ENCODE measurements at regions not wholly inside any gene's neighbourhood (a gene's known extent, or its start where the extent isn't known, plus 50 kb on each side); places are given as distances from the start of the nearest gene placed in this dataset.
"Not testable (repeated sequence)": the region's sequence is repeated elsewhere in the genome, so short reads cannot be mapped to it uniquely, and the experiment has no call there.

- not testable (repeated sequence) for DNase-seq
These were observed 1226.7 kb downstream of the ROBO2 start for GRCh38 chr3:78266550-78266949.

GRCh38 chr3:78267235-78267634, 1227.3 kb downstream of the ROBO2 start:
- no peak for DNase-seq

DNA sequence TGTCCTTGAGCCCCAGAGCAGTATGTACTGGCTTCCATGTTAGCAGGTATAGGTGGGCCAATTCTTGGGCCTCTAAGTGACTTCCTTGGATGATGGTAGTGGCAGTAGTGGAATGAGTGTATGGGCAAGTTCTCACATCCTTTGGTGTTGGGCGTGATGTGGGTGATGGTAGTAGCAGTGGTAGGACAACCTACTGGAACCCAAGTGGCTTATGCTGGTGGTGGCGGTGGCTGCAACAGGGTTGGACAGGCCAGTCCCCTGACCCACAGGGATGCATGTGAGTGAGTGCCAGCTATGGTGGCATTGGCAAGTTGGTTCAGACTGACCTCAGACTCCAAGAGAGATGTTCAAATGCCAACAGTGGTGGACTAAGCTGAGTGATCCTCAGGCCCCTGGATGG, 1228.2 kb downstream of the ROBO2 start:
- DNase-seq = no peak

- no peak for DNase-seq
These were observed 1229.1 kb downstream of the ROBO2 start for GRCh38 chr3:78268716-78269668.

DNA sequence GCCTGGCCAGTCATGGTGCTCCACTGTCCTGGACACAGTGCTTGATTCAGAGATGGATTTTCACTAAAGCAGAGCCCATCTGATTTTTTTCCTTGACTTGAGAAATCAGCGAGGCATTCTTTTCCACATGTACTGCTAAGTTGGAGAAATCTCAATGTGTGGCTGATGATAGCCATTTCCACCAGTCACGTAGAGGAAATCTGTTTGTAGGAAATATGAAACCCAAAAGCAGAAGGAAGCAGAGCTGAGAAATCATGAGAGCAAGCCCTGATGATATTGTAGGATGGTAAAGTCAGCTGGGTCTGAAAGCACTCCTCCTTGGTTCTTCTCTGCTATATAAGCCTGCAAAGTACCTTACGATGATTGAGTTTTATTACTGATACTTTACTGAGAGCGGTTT, 1233.4 kb downstream of the ROBO2 start:
- no peak for DNase-seq

GRCh38 chr3:78274475-78275065, 1234.7 kb downstream of the ROBO2 start:
- no peak for DNase-seq

DNA sequence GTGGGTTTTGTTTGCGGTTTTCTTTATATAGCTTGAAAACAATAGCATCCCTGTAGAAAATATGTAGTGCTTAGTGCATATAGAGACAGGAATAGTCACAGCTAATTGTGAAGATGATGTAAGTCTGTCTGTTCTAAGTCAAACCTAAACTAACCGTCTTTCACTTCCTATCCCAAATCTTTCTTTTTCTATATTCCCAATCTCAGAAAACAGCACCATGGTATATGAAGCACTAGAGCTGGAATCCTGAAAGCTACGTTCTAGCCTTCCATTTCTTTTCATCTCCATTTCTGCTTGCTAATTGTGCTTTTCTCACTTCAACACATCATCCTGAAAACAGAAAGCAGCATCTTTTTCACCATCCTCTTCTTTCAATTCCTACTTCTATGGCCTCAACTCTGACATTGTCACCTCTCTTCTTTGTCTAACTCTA, 1235.5 kb downstream of the ROBO2 start:
- no peak for DNase-seq

DNA sequence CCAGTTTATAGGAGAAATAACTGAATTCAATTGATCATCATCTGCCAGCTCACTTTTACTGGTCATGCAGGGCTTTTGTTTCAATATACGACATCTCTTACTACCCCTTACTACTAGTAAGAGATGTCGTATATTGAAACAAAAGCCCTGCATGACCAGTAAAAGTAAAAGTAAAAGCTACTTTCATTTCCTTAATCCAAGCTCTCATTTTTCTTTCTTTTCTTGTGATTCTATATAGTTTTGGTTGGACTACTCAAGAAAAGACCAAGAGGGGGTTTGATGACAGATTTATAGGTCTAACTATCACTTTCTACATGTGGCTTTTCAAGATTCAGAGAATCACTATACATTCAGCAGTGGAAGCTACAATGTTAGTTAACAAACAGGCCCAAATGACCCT, 1237.3 kb downstream of the ROBO2 start:
- DNase-seq = no peak

DNA sequence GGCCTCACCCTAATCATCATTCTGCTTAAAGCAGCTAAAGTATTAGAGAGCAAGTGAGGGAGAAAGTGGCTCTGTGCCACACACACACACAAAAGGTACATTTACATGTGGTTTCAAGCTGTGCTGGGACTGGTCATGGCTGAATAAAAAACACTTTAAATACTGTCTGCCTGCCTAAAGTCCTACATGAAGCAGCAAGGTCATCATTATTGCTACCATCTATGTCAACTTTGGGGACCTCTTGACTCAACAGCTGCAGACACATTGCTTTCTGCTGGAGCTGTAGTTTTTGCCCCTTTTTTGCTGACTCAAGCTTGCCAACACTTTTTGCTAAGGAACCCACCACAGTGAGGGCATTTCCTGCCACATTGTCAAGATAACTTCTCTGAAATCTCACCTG, 1237.9 kb downstream of the ROBO2 start:
- DNase-seq = no peak

DNA sequence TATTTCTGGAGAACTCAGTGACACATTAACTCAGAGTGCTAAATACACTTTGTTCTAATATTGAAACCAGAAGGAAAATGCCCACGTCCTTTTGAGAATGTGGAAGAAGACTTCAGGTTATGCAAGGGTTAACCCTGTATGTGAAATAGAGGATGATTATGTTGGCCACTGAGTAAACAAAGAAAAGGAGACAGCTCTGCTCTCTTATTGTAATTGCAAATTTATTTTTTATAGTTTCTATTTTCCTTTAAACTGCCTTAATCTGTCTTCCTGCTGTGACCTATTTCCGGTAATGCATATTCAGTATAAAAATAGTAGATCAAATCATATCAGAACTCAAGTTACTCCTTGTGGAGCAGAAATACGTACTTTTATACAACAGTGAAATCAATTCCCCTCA, 1239.2 kb downstream of the ROBO2 start:
- no peak for DNase-seq

- no peak for DNase-seq
These were observed 1241.5 kb downstream of the ROBO2 start for GRCh38 chr3:78281381-78281780.

- DNase-seq = no peak
These were observed 1244.1 kb downstream of the ROBO2 start for GRCh38 chr3:78283994-78284393.

- DNase-seq = no peak
These were observed 1245.3 kb downstream of the ROBO2 start for GRCh38 chr3:78285032-78285728.

DNA sequence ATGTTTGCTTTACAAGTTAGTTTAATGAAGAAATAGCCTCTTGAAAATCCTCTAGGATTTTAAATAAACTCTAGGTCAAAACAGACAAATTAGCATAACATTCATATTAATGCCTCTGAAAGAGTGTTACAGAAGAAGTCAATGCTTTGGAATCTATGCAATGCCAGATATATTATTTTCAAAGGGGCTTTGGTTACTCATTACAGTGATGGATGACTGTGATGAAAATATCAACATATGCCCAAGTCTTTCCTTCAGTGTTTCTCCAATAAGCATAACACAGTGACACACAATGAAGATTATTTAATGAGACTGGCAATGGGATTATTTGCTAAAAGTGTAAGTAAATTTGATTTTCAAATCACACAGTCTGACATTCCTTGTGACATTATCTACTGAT, 1247.2 kb downstream of the ROBO2 start:
- no peak for DNase-seq

DNA sequence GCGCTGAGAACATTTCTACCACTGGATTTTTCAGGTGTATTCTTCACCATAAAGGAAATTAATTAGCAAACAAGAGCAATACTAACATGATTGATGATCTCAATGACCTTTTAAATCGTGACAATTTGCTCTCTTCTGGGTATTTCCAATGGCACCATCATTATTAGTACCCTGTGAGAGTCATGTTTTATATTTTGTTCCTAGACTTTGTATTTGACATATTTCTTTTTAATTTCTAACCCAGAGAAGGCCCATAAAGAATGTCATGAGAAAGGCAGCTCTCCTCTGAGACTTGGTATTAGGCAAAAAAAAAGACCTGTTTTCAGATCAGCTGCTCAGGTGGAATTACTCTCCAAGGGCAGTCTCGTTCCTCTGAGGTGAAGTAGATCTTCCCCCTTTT, 1253.4 kb downstream of the ROBO2 start:
- no peak for DNase-seq

DNA sequence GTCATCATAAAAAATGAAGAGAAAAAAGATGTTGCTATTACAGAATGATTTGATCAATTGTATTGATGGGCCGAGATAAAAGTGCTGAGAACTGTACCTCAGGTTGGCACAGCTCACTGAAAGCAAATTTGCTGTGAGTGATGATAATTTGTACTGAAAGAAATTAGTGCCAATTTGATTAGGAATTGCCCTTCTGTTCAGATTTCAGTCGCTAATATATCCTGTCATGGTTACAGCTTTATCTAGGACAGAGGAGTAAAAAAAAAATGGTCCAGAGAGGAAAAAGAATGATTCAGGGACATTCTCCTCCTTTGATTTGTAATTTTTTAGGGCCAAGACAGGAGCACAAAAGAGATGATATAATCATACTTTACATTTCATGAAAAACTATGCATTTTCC, 1264.2 kb downstream of the ROBO2 start:
- DNase-seq = no peak

GRCh38 chr3:78312851-78313250, 1273.0 kb downstream of the ROBO2 start:
- no peak for DNase-seq

- DNase-seq = no peak
These were observed 1273.4 kb downstream of the ROBO2 start for GRCh38 chr3:78313332-78313731.

DNA sequence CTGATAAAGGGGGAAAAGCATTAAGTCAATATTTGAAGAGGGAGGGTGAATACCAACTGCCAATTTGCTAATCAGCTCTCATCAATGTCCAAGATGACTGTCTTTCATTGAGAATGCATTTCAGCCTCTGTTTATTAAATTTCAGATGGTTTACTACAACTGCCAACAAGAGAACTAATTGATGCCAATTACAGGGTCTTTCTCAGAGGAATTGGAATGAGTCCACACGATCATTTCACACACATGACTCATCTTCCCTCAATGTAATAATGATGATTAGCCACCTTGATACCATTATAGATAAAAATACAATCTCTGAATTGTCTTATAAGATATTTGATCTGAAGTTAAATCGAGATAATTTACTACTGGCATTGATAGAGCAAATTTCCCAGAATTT, 1274.4 kb downstream of the ROBO2 start:
- DNase-seq = no peak

DNA sequence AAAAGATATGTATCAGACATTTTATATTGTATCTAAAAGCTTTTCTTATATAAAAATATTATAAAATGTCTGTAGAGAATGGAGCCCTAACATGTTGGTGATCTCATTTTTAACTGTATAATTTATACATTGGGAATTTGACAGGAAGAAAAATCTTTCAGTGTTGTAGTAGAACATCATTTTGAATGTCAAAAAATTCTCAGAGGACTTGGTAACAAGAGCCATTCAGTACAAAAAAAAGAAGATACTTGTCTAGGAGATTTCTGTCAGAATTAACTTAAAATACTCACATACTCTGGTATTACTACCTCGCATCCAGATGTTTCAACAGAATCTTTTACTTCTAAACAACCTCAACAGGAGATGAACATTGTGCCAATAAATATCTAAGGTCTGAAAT, 1277.9 kb downstream of the ROBO2 start:
- DNase-seq = no peak

DNA sequence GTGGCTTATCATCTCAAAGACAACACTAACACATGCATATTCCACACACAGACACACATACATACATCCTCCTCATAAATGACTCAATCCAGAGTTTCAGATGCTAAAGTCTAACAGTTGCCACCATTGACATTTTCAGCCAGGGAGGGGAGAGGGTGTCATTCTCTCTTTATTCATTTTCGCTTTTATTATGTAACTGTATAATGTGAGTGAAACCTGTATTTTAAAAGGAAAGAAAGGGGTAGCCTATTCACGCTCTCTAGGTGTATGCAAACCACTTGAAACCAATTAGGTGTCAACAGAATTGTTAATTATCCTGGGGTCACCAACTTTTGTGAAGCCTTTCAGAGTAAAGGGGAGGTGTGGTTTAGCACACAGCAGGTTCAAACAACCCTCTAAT, 1282.9 kb downstream of the ROBO2 start:
- no peak for DNase-seq

DNA sequence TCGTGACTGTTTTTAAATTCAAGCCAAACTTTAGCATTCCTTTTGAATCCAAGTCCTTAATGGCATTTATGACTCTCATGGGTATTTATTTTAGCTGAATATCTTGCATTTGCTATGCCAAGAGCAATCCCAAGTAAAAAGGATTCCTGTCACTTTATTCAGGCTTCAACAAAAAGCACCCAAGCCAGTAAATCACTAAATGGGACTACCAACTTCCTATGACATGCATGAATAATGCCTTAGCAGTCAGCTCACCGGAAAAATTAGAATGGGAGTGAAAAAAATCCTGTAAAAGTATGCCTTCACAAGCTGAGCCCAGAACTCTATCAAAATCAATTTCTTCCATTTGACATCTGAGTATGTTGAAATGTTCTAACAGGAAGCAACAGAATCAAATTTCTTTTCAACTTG, 1297.9 kb downstream of the ROBO2 start:
- no peak for DNase-seq

GRCh38 chr3:78338405-78338804, 1298.5 kb downstream of the ROBO2 start:
- no peak for DNase-seq

DNA sequence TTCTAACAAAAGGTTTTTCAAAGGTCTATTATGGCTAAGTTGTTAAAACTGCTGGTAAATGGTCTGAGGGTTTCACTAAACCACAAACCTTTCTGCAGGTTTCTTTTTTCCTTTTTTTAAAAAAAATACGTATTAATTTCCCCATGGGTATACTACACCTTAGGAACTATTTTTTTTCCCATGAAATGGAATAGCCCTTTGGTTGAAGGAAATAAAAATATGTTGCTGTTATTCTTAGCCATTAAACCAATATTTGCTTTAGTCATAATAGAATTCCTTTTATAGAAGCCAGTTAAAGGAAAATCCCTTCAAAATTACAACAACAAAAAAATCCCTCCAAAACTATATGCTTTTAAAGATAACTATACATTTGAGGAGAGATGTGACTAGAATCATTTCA, 1303.3 kb downstream of the ROBO2 start:
- no peak for DNase-seq
